ENCODE measurements at regions not wholly inside any gene's neighbourhood (a gene's known extent, or its start where the extent isn't known, plus 50 kb on each side); places are given as distances from the start of the nearest gene placed in this dataset.
"Not testable (repeated sequence)": the region's sequence is repeated elsewhere in the genome, so short reads cannot be mapped to it uniquely, and the experiment has no call there.

- FAIRE-seq = not testable (repeated sequence)
Observed at GRCh38 chr2:89326455-89326854, 635.0 kb downstream of the RPIA start.

GRCh38 chr2:89328790-89329189 is 637.3 kb downstream of the RPIA start:
- FAIRE-seq = not testable (repeated sequence)
